Fibroblast of lung (primary cell): ENCODE measurements at regions not wholly inside any gene's neighbourhood (a gene's known extent, or its start where the extent isn't known, plus 50 kb on each side); places are given as distances from the start of the nearest gene placed in this dataset.

Experiments
- EZH2 ChIP-seq: IDR thresholded peaks from 2 replicates; pipeline ENCODE4 v1.5.1; 2012; ENCODE audit warnings: low read length, control low read depth, mild to moderate bottlenecking; ENCODE audit errors: missing control alignments
- TF ChIP-seq, protein P1 (sequence below), 2 donors: IDR thresholded peaks in 1 of 2; conservative IDR thresholded peaks in 1 of 2; 1 replicate in 1 of 2; 2 replicates in 1 of 2; pipeline ENCODE4 v1.5.1; 2011 to 2012; ENCODE audit warnings: low read length in 2 of 2, control low read depth in 1 of 2, inconsistent platforms in 1 of 2, low read depth in 1 of 2, mild to moderate bottlenecking in 1 of 2

DNA sequence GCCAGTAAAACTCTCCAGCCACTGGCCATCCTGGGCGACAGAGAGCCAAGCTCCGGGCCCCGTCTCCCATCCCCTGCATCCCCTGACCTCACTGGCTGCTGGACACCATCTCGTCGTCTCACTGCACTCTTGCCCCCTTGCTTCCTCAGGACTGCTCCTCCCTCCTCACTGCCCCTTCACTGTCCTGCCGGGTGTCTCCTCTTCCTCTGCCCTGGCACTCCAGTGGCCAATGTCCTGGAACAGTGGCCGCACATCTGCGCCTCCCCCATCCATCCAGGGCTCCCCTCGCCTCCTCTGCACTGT is 800.4 kb downstream of the BRD1 start:
- TF ChIP-seq EZH2 = no peak
- TF ChIP-seq, protein P1, sequence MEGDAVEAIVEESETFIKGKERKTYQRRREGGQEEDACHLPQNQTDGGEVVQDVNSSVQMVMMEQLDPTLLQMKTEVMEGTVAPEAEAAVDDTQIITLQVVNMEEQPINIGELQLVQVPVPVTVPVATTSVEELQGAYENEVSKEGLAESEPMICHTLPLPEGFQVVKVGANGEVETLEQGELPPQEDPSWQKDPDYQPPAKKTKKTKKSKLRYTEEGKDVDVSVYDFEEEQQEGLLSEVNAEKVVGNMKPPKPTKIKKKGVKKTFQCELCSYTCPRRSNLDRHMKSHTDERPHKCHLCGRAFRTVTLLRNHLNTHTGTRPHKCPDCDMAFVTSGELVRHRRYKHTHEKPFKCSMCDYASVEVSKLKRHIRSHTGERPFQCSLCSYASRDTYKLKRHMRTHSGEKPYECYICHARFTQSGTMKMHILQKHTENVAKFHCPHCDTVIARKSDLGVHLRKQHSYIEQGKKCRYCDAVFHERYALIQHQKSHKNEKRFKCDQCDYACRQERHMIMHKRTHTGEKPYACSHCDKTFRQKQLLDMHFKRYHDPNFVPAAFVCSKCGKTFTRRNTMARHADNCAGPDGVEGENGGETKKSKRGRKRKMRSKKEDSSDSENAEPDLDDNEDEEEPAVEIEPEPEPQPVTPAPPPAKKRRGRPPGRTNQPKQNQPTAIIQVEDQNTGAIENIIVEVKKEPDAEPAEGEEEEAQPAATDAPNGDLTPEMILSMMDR (conservative IDR thresholded peaks at IDR 0.05 in 1 of 2, IDR thresholded peaks at IDR 0.05 in 1 of 2; ENCODE audit: low read depth in 1 of 2, low read length in 2 of 2) = no peak
